CD14-positive monocyte (primary cell): ENCODE measurements at regions not wholly inside any gene's neighbourhood (a gene's known extent, or its start where the extent isn't known, plus 50 kb on each side); places are given as distances from the start of the nearest gene placed in this dataset.

ENCODE experiments used
- DNase-seq, 3 donors: peaks; one replicate each; pipeline ENCODE4 v3.0.0-alpha.2; 2011 to 2022
- H2AFZ ChIP-seq: 2 replicates; pipeline ENCODE4 v1.6.0; 2012; ENCODE audit warnings: mild to moderate bottlenecking, low read depth, low read length, inconsistent platforms; ENCODE audit not compliant: insufficient read depth, poor library complexity, severe bottlenecking
- H3K27ac ChIP-seq, 2 donors: 1 replicate in 1 of 2; 2 replicates in 1 of 2; pipeline ENCODE4 v1.5.1; 2012 to 2013; ENCODE audit warnings: low read length in 2 of 2, control low read depth in 1 of 2, inconsistent platforms in 1 of 2, low read depth in 1 of 2, mild to moderate bottlenecking in 1 of 2
- H3K27me3 ChIP-seq, 2 donors: one replicate each; pipeline versions ENCODE4 v1.6.0 to v1.6.1; 2011 to 2013; ENCODE audit warnings: low read length in 2 of 2; ENCODE audit not compliant: control insufficient read depth in 2 of 2, insufficient read depth in 2 of 2
- H3K36me3 ChIP-seq, 2 donors: replicated peaks in 1 of 2; 1 replicate in 1 of 2; 2 replicates in 1 of 2; pipeline versions ENCODE4 v1.5.1 to v1.6.1; 2012 to 2013; ENCODE audit warnings: low read length in 2 of 2, control low read depth in 1 of 2, inconsistent platforms in 1 of 2, mild to moderate bottlenecking in 1 of 2; ENCODE audit not compliant: insufficient read depth in 2 of 2, control insufficient read depth in 1 of 2
- H3K4me1 ChIP-seq, 2 donors: 1 replicate in 1 of 2; 2 replicates in 1 of 2; pipeline versions ENCODE4 v1.5.1 to v1.6.1; 2012 to 2013; ENCODE audit warnings: low read length in 2 of 2, control low read depth in 1 of 2, inconsistent platforms in 1 of 2, mild to moderate bottlenecking in 1 of 2, moderate library complexity in 1 of 2; ENCODE audit not compliant: insufficient read depth in 2 of 2, control insufficient read depth in 1 of 2
- H3K4me2 ChIP-seq: replicated peaks from 2 replicates; pipeline ENCODE3; 2012; ENCODE audit warnings: low read length, moderate library complexity, mild to moderate bottlenecking; ENCODE audit not compliant: poor library complexity, severe bottlenecking; ENCODE audit errors: extremely low read depth
- H3K4me3 ChIP-seq, 3 experiments: fragments of 200-600 bp in 1 of 3; sonication (generic) in 1 of 3; replicated peaks in 1 of 3; 1 replicate in 2 of 3; 2 replicates in 1 of 3; pipeline ENCODE4 v1.5.1; 2011 to 2013; ENCODE audit warnings: low read length in 3 of 3, mild to moderate bottlenecking in 3 of 3, control low read depth in 2 of 3, low read depth in 2 of 3, inconsistent platforms in 1 of 3, moderate library complexity in 1 of 3
- H3K79me2 ChIP-seq: 2 replicates; pipeline ENCODE4 v1.6.0; 2012; ENCODE audit warnings: mild to moderate bottlenecking, control low read depth, inconsistent platforms, low read length, moderate library complexity; ENCODE audit not compliant: insufficient read depth
- H3K9ac ChIP-seq: 2 replicates; pipeline ENCODE4 v1.6.0; 2017; ENCODE audit warnings: low read length, mild to moderate bottlenecking; ENCODE audit not compliant: insufficient read depth, poor library complexity, severe bottlenecking
- H3K9me3 ChIP-seq, 2 donors: replicated peaks in 1 of 2; 1 replicate in 1 of 2; 2 replicates in 1 of 2; pipeline versions ENCODE4 v1.5.1 to v1.6.1; 2012 to 2013; ENCODE audit warnings: low read length in 2 of 2, control low read depth in 1 of 2; ENCODE audit not compliant: control insufficient read depth in 1 of 2, insufficient read depth in 1 of 2
- H4K20me1 ChIP-seq: 2 replicates; pipeline ENCODE4 v1.6.0; 2012; ENCODE audit warnings: mild to moderate bottlenecking, low read length, control low read depth, moderate library complexity; ENCODE audit not compliant: insufficient read depth
- H3K27ac Mint-ChIP-seq, 7 donors: one replicate each; pipeline ENCODE4 v1.8.0; 2020; ENCODE audit warnings: mild to moderate bottlenecking in 7 of 7, mixed read lengths in 7 of 7, moderate library complexity in 6 of 7, inconsistent platforms in 2 of 7
- H3K27me3 Mint-ChIP-seq, 3 donors: one replicate each; pipeline ENCODE4 v1.8.0; 2021 to 2022; ENCODE audit warnings: low read depth in 3 of 3, mild to moderate bottlenecking in 3 of 3, mixed read lengths in 3 of 3, moderate library complexity in 3 of 3, inconsistent platforms in 1 of 3
- H3K36me3 Mint-ChIP-seq, 2 donors: one replicate each; pipeline ENCODE4 v1.8.0; 2020; ENCODE audit warnings: mixed read lengths in 2 of 2, inconsistent platforms in 1 of 2, mild to moderate bottlenecking in 1 of 2
- H3K4me1 Mint-ChIP-seq: one replicate; pipeline ENCODE4 v1.8.0; 2020; ENCODE audit warnings: mild to moderate bottlenecking, mixed read lengths
- H3K4me3 Mint-ChIP-seq, 2 donors: one replicate each; pipeline ENCODE4 v1.8.0; 2020; ENCODE audit warnings: mild to moderate bottlenecking in 2 of 2, mixed read lengths in 2 of 2, moderate library complexity in 1 of 2
- H3K9me3 Mint-ChIP-seq, 7 donors: one replicate each; pipeline ENCODE4 v1.8.0; 2020 to 2022; ENCODE audit warnings: mixed read lengths in 7 of 7, mild to moderate bottlenecking in 6 of 7, moderate library complexity in 6 of 7, inconsistent platforms in 2 of 7
- CTCF ChIP-seq: fragments of 200-600 bp; IDR thresholded peaks from one replicate; pipeline ENCODE4 v1.8.0; 2022; ENCODE audit warnings: antibody characterized with exemption, mild to moderate bottlenecking
- WGBS: methylation state at CpG from one replicate; pipeline ENCODE4 v1.1.5; 2013; ENCODE audit warnings: missing lambda C conversion rate; ENCODE audit not compliant: insufficient coverage; 5-methylcytosine and 5-hydroxymethylcytosine counted together
- intact Hi-C, 2 donors: fragments of 100-400 bp; cut with micrococcal nuclease; formaldehyde crosslinking; loops; one replicate each; pipeline versions ENCODE4 v1.15.0 to v1.15.1; 2023

GRCh38 chr9:28925157-28925556 is 1351.9 kb upstream of the C9orf72 start:
- no CpG with 5 or more reads among the region's 3 CpGs for WGBS
- intact Hi-C loops: no loop called here
- Histone ChIP-seq H3K4me2 (no peak overlapping the region), H3K36me3 (no peaks in the 10 kb centered on the region), H3K27me3 (no peaks in the 10 kb centered on the region), H3K79me2 (no peaks in the 10 kb centered on the region), H3K27ac (no peak overlapping the region), H3K9ac (no peak overlapping the region), H4K20me1 (no peaks in the 10 kb centered on the region), H3K9me3 (no peaks in the 10 kb centered on the region), H2AFZ (no peak overlapping the region), H3K4me3 (no peak overlapping the region), H3K4me1 (no peaks in the 10 kb centered on the region)
- H3K27ac Mint-ChIP-seq: no peak overlapping the region
- no peaks in the 10 kb centered on the region for H3K36me3 Mint-ChIP-seq
- peaks cover 0 to 3% (median 2%) of the 10 kb centered on the region in 7 donors for H3K9me3 Mint-ChIP-seq
- H3K4me3 Mint-ChIP-seq: no peak overlapping the region
- DNase-seq: no peak
- peaks cover 0 to 3% (median 0%) of the 10 kb centered on the region in 3 donors for H3K27me3 Mint-ChIP-seq
- TF ChIP-seq CTCF: no peak
- no peaks in the 10 kb centered on the region for H3K4me1 Mint-ChIP-seq

GRCh38 chr9:28926306-28926705 is 1353.0 kb upstream of the C9orf72 start:
- H2AFZ ChIP-seq: no peak overlapping the region
- Mint-ChIP-seq H3K9me3 (peaks cover 0 to 3% (median 1%) of the 10 kb centered on the region in 7 donors), H3K4me3 (no peak overlapping the region), H3K36me3 (no peaks in the 10 kb centered on the region), H3K4me1 (no peaks in the 10 kb centered on the region), H3K27ac (peak overlapping the region in 1 of 7 donors; percentile 17), H3K27me3 (peaks cover 0 to 3% (median 0%) of the 10 kb centered on the region in 3 donors)
- no peak overlapping the region for H3K4me3 ChIP-seq
- WGBS: no CpG with 5 or more reads among the region's 3 CpGs
- no peak overlapping the region for H3K27ac ChIP-seq
- TF ChIP-seq CTCF: no peak
- no peaks in the 10 kb centered on the region for H3K27me3 ChIP-seq
- no peak for DNase-seq
- H4K20me1 ChIP-seq: no peaks in the 10 kb centered on the region
- H3K4me1 ChIP-seq: no peaks in the 10 kb centered on the region
- H3K79me2 ChIP-seq: no peaks in the 10 kb centered on the region
- H3K9me3 ChIP-seq: no peaks in the 10 kb centered on the region
- no peak overlapping the region for H3K9ac ChIP-seq
- no peaks in the 10 kb centered on the region for H3K36me3 ChIP-seq
- intact Hi-C loops: no loop called here
- H3K4me2 ChIP-seq: no peak overlapping the region
